IPS-20b (cell line): ENCODE measurements at regions not wholly inside any gene's neighbourhood (a gene's known extent, or its start where the extent isn't known, plus 50 kb on each side); places are given as distances from the start of the nearest gene placed in this dataset.
"Not testable (repeated sequence)": the region's sequence is repeated elsewhere in the genome, so short reads cannot be mapped to it uniquely, and the experiment has no call there.

Experiments
- H3K27ac ChIP-seq: one replicate; pipeline ENCODE4 v1.5.1; 2013; ENCODE audit warnings: low read length
- H3K27me3 ChIP-seq: 2 replicates; pipeline ENCODE4 v1.6.1; 2013; ENCODE audit warnings: mild to moderate bottlenecking, low read length, inconsistent platforms; ENCODE audit not compliant: insufficient read depth
- H3K36me3 ChIP-seq: 2 replicates; pipeline ENCODE4 v1.6.1; 2013; ENCODE audit warnings: low read depth, mild to moderate bottlenecking, inconsistent platforms, low read length, moderate library complexity; ENCODE audit not compliant: insufficient read depth
- H3K4me1 ChIP-seq: 2 replicates; pipeline ENCODE4 v1.6.1; 2013; ENCODE audit warnings: mild to moderate bottlenecking, control low read depth, inconsistent platforms, low read length, moderate library complexity; ENCODE audit not compliant: insufficient read depth
- H3K4me3 ChIP-seq: 2 replicates; pipeline ENCODE4 v1.5.1; 2013; ENCODE audit warnings: mild to moderate bottlenecking, low read length, inconsistent platforms
- H3K9ac ChIP-seq: 2 replicates; pipeline ENCODE4 v1.6.1; 2013; ENCODE audit warnings: low read depth, mild to moderate bottlenecking, inconsistent platforms, low read length, moderate library complexity
- H3K9me3 ChIP-seq: 2 replicates; pipeline ENCODE4 v1.6.1; 2013; ENCODE audit warnings: mild to moderate bottlenecking, low read depth, low read length, inconsistent platforms; ENCODE audit not compliant: insufficient read depth

GRCh38 chr7:13713092-13713491 is 276.4 kb downstream of the ETV1 start:
- Histone ChIP-seq H3K27ac (no peak overlapping the region), H3K36me3 (no peaks in the 10 kb centered on the region), H3K9ac (no peak overlapping the region), H3K27me3 (no peaks in the 10 kb centered on the region), H3K9me3 (peaks cover 5% of the 10 kb centered on the region), H3K4me3 (no peak overlapping the region), H3K4me1 (no peaks in the 10 kb centered on the region)

DNA sequence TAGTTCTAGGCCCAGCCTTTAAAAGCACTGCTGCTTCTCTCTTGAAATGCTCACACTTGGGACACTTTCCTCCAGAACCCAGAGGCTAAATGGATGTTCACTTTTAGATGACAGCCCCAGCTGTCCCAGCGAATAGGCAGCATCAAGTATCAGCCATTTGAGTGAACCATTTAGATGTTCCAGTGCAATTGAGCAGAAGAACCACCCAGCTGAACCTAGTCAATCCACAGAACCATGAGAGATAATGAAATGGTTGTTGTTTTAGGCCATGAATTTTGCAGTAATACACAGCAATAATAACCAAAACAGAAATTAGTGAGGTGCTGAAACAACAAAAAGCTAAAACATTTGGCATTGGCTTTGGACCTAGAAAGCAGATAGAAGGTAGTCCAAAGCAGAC is 273.9 kb downstream of the ETV1 start:
- H3K9me3 ChIP-seq, result peaks cover 5% of the 10 kb centered on the region
- no peak overlapping the region for H3K4me3 ChIP-seq
- H3K27ac ChIP-seq, result no peak overlapping the region
- H3K36me3 ChIP-seq, result no peaks in the 10 kb centered on the region
- H3K9ac ChIP-seq, result no peak overlapping the region
- H3K27me3 ChIP-seq, result no peaks in the 10 kb centered on the region
- no peaks in the 10 kb centered on the region for H3K4me1 ChIP-seq

GRCh38 chr7:13717031-13717430 is 272.4 kb downstream of the ETV1 start:
- Histone ChIP-seq H3K9ac (no peak overlapping the region), H3K36me3 (no peaks in the 10 kb centered on the region), H3K9me3 (peaks cover 5% of the 10 kb centered on the region), H3K4me1 (no peaks in the 10 kb centered on the region), H3K27me3 (no peaks in the 10 kb centered on the region), H3K4me3 (no peak overlapping the region), H3K27ac (no peak overlapping the region)

- Histone ChIP-seq H3K9ac (no peak overlapping the region), H3K36me3 (no peaks in the 10 kb centered on the region), H3K27ac (no peak overlapping the region), H3K9me3 (no peaks in the 10 kb centered on the region), H3K4me3 (no peak overlapping the region), H3K4me1 (no peaks in the 10 kb centered on the region), H3K27me3 (no peaks in the 10 kb centered on the region)
Measured at GRCh38 chr7:13724191-13724976, 265.1 kb downstream of the ETV1 start.

DNA sequence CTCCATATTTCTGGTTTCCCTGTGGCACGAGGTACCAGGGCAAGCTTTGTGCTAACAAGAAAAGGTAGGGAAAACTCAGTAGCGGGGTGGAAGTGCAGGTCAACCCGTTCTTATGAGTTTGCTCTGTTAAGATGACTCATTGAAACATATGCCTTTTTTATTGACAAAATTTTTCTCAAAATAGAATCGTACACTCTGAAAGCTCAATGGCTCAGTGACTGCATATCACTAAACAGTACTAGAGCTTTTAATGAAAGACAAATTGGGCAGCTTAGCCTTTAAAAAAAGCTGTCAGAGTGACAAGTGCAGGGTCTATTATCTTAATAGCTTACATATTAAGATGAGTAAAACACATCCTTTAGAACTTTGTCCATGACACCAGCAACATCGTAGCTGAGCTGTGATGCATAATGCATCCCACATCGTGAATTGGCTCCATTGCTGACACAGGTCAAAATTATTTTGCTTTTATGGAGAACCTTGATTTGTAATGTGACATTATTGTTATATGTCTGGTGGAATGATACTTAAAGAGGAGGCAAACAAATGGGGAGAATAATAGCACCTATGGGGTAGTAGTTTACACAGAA is 264.4 kb downstream of the ETV1 start:
- Histone ChIP-seq H3K9me3 (no peaks in the 10 kb centered on the region), H3K36me3 (no peaks in the 10 kb centered on the region), H3K4me3 (no peak overlapping the region), H3K27ac (no peak overlapping the region), H3K4me1 (no peaks in the 10 kb centered on the region), H3K9ac (no peak overlapping the region), H3K27me3 (no peaks in the 10 kb centered on the region)

- no peak overlapping the region for H3K4me3 ChIP-seq
- no peak overlapping the region for H3K9ac ChIP-seq
- no peak overlapping the region for H3K27ac ChIP-seq
- no peaks in the 10 kb centered on the region for H3K9me3 ChIP-seq
- no peaks in the 10 kb centered on the region for H3K36me3 ChIP-seq
- no peaks in the 10 kb centered on the region for H3K4me1 ChIP-seq
- no peaks in the 10 kb centered on the region for H3K27me3 ChIP-seq
Measured at GRCh38 chr7:13725591-13725990, 263.9 kb downstream of the ETV1 start.

- H3K27ac ChIP-seq, result no peak overlapping the region
- H3K27me3 ChIP-seq, result no peaks in the 10 kb centered on the region
- no peaks in the 10 kb centered on the region for H3K4me1 ChIP-seq
- H3K9ac ChIP-seq, result no peak overlapping the region
- H3K36me3 ChIP-seq, result no peaks in the 10 kb centered on the region
- no peak overlapping the region for H3K4me3 ChIP-seq
- H3K9me3 ChIP-seq, result no peaks in the 10 kb centered on the region
Measured at GRCh38 chr7:13727279-13727678, 262.2 kb downstream of the ETV1 start.

- Histone ChIP-seq H3K27ac (no peak overlapping the region), H3K9ac (no peak overlapping the region), H3K4me1 (no peaks in the 10 kb centered on the region), H3K36me3 (no peaks in the 10 kb centered on the region), H3K4me3 (no peak overlapping the region), H3K9me3 (no peaks in the 10 kb centered on the region), H3K27me3 (no peaks in the 10 kb centered on the region)
Measured at GRCh38 chr7:13727751-13728150, 261.7 kb downstream of the ETV1 start.

DNA sequence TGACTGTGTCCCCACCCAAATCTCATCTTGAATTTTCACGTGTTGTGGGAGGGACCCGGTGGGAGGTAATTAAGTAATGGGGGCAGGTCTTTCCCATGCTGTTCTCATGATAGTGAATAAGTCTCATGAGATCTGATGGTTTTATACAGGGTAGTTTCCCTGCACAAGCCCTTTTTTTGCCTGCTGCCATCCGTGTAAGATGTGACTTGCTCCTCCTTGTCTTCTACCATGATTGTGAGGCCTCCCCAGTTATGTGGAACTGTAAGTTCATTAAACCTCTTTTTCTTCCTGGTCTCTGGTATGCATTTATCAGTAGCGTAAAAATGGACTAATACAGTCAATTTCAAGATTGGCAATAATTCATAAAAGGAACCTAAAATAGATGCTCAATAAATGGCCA is 261.0 kb downstream of the ETV1 start:
- H3K36me3 ChIP-seq, H3K9ac ChIP-seq, H3K4me1 ChIP-seq, H3K27ac ChIP-seq, H3K4me3 ChIP-seq, H3K9me3 ChIP-seq, H3K27me3 ChIP-seq: not testable (repeated sequence)

GRCh38 chr7:13731643-13732042 is 257.8 kb downstream of the ETV1 start:
- no peaks in the 10 kb centered on the region for H3K4me1 ChIP-seq
- no peak overlapping the region for H3K27ac ChIP-seq
- no peaks in the 10 kb centered on the region for H3K27me3 ChIP-seq
- no peaks in the 10 kb centered on the region for H3K36me3 ChIP-seq
- no peak overlapping the region for H3K4me3 ChIP-seq
- no peak overlapping the region for H3K9ac ChIP-seq
- H3K9me3 ChIP-seq, result no peaks in the 10 kb centered on the region

- H3K27ac ChIP-seq, result no peak overlapping the region
- H3K27me3 ChIP-seq, result no peaks in the 10 kb centered on the region
- no peaks in the 10 kb centered on the region for H3K36me3 ChIP-seq
- no peaks in the 10 kb centered on the region for H3K4me1 ChIP-seq
- H3K9me3 ChIP-seq, result no peaks in the 10 kb centered on the region
- no peak overlapping the region for H3K4me3 ChIP-seq
- no peak overlapping the region for H3K9ac ChIP-seq
Measured at GRCh38 chr7:13737563-13737962, 251.9 kb downstream of the ETV1 start.

DNA sequence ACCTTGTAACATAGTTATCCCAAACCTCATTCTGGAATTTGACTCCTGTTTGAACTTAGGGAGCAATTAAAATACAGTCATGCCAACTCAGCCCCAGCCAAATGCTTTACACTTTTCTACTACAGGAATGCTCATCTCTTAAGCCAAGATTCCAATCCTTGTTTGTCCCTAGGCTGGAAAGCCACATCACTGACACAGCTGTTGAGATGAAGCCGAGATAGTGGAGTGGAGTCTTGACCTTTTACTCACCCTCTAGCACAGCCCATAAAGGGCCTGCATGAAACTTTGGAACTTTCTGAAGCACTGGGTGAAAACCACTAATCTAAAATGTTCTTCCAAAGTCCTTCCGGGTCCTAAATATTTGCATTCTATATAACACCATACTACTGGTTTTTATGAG is 247.3 kb downstream of the ETV1 start:
- H3K4me1 ChIP-seq, result peaks cover 8% of the 10 kb centered on the region; the same call in 1 of the 2 replicates
- H3K27ac ChIP-seq, result no peak overlapping the region
- no peak overlapping the region for H3K9ac ChIP-seq
- no peaks in the 10 kb centered on the region for H3K27me3 ChIP-seq
- H3K4me3 ChIP-seq, result no peak overlapping the region
- H3K9me3 ChIP-seq, result no peaks in the 10 kb centered on the region
- H3K36me3 ChIP-seq, result no peaks in the 10 kb centered on the region
